Tibial nerve (tissue), 4 donors: ENCODE measurements at regions not wholly inside any gene's neighbourhood (a gene's known extent, or its start where the extent isn't known, plus 50 kb on each side); places are given as distances from the start of the nearest gene placed in this dataset.
"Not testable (repeated sequence)": the region's sequence is repeated elsewhere in the genome, so short reads cannot be mapped to it uniquely, and the experiment has no call there.

Experiments
- DNase-seq, 2 donors: peaks; one replicate each; pipeline ENCODE4 v3.0.0-alpha.2; 2019; ENCODE audit warnings: low spot score in 2 of 2
- H3K27ac ChIP-seq, 4 donors: fragments of 200-600 bp; sonication (generic) in 3 of 4; one replicate each; pipeline ENCODE4 v1.5.1; 2017 to 2019; ENCODE audit warnings: mild to moderate bottlenecking in 1 of 4
- H3K27me3 ChIP-seq, 2 donors: fragments of 200-600 bp; sonication (generic) in 1 of 2; one replicate each; pipeline versions ENCODE4 v1.5.1 to v1.6.0; 2017 to 2019
- H3K36me3 ChIP-seq, 3 donors: fragments of 200-600 bp; sonication (generic); one replicate each; pipeline ENCODE4 v1.5.1; 2018 to 2019
- H3K4me1 ChIP-seq, 4 donors: fragments of 200-600 bp; sonication (generic) in 3 of 4; one replicate each; pipeline ENCODE4 v1.5.1; 2017 to 2019
- H3K4me3 ChIP-seq, 4 donors: fragments of 200-600 bp; sonication (generic) in 3 of 4; one replicate each; pipeline ENCODE4 v1.5.1; 2017 to 2019; ENCODE audit warnings: mild to moderate bottlenecking in 1 of 4, moderate library complexity in 1 of 4
- H3K9me3 ChIP-seq, 4 donors: fragments of 200-600 bp; sonication (generic) in 3 of 4; one replicate each; pipeline ENCODE4 v1.5.1; 2017 to 2019
- EP300 ChIP-seq, 2 donors: sonication (generic); formaldehyde crosslinking; IDR thresholded peaks; one replicate each; pipeline ENCODE4 v1.6.1; 2017; ENCODE audit warnings: antibody characterized with exemption in 2 of 2, mild to moderate bottlenecking in 1 of 2
- POLR2A ChIP-seq, 2 donors: fragments of 450-650 bp; IDR thresholded peaks; one replicate each; pipeline ENCODE4 v1.6.1; 2017; ENCODE audit warnings: antibody characterized with exemption in 2 of 2, mild to moderate bottlenecking in 2 of 2, moderate library complexity in 2 of 2
- WGBS, 2 donors: methylation state at CpG; one replicate each; pipeline ENCODE4 v1.1.5; 2018; 5-methylcytosine and 5-hydroxymethylcytosine counted together
- TF ChIP-seq, protein P1 (sequence below), 5 experiments: fragments of 200-600 bp in 3 of 5; fragments of 450-650 bp in 2 of 5; sonication (generic) in 3 of 5; IDR thresholded peaks; one replicate each; pipeline ENCODE4 v1.5.1; 2016 to 2019; ENCODE audit warnings: antibody characterized with exemption in 5 of 5, mild to moderate bottlenecking in 3 of 5, moderate library complexity in 2 of 5

DNA sequence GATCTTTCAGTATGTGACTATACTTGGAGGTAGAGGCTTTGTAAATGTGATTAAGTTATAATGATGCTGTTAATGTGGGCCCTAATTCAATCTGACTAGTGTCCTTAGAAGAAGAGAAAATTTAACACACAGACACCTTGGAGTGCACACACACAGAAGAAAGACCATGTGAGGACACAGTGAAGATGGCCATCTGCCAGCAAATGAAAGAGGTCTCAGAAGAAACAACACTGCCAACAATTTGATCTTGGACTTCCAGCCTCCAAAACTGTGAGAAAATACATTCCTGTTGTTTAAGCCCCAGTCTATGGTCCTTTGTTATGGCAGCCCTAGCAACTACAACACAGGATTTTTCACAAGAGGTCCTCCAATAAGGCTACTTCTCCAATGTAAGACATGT lies 120.9 kb upstream of the ABCB5 start:
- Histone ChIP-seq H3K36me3 (no peaks in the 10 kb centered on the region), H3K27me3 (no peaks in the 10 kb centered on the region), H3K4me1 (no peaks in the 10 kb centered on the region), H3K4me3 (no peak overlapping the region), H3K27ac (no peak overlapping the region), H3K9me3 (peaks cover 0 to 29% (median 5%) of the 10 kb centered on the region in 4 donors)
- no peak for TF ChIP-seq POLR2A (IDR thresholded peaks at IDR 0.05)
- TF ChIP-seq EP300 (IDR thresholded peaks at IDR 0.05), result no peak
- TF ChIP-seq, protein P1, sequence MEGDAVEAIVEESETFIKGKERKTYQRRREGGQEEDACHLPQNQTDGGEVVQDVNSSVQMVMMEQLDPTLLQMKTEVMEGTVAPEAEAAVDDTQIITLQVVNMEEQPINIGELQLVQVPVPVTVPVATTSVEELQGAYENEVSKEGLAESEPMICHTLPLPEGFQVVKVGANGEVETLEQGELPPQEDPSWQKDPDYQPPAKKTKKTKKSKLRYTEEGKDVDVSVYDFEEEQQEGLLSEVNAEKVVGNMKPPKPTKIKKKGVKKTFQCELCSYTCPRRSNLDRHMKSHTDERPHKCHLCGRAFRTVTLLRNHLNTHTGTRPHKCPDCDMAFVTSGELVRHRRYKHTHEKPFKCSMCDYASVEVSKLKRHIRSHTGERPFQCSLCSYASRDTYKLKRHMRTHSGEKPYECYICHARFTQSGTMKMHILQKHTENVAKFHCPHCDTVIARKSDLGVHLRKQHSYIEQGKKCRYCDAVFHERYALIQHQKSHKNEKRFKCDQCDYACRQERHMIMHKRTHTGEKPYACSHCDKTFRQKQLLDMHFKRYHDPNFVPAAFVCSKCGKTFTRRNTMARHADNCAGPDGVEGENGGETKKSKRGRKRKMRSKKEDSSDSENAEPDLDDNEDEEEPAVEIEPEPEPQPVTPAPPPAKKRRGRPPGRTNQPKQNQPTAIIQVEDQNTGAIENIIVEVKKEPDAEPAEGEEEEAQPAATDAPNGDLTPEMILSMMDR (IDR thresholded peaks at IDR 0.05), result no peak
- no peak for DNase-seq

DNA sequence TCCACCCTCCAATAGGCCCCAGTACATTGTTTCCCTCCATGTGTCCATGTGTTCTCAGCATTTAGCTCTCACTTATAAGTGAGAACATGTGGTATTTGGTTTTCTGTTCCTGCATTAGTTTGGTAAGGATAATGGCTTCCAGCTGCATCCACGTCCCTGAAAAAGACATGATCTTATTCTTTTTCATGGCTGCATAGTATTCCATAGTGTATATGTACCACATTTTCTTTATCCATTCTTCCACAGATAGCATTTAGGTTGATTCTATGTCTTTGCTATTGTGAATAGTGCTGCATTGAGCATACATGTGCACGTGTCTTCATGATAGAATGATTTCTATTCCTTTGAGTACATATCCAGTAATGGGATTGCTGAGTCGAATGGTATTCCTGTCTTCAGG lies 114.0 kb upstream of the ABCB5 start:
- H3K4me1 ChIP-seq, H3K27ac ChIP-seq, DNase-seq, H3K4me3 ChIP-seq, H3K36me3 ChIP-seq, H3K27me3 ChIP-seq: not testable (repeated sequence)
- 86 to 93% methylated on average over 3 of the region's 3 CpGs for WGBS, 2 donors
- peaks cover 0 to 25% (median 7%) of the 10 kb centered on the region in 4 donors for H3K9me3 ChIP-seq

DNA sequence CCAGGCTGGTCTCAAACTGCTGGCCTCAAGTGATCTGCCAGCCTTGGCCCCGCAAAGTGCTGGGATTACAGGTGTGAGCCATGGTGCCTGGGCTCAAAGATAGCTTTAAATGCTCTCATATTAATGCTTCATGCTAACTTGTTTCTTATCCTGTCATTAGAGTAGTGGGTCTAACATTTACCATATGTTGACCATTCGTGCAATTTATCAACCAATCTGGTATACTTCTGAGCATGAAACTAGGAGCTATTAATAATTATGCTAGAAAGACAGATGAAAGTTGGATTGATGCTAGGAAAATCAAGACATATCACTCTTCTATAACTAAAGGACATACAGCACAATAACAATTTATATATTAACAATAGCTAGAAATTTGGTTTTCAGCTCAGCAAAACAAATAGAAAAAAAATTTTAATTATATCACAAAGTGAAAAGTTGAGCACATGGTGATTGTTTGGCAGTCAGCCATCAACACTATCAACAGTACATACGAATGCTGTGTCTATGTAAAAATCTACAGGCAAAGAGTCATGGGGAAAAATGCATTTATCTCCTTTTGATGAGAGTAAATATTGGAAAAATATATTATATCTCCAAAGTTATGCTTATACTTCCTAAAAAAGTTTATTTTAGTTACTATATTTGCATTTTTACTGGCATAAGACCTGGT lies 112.1 kb upstream of the ABCB5 start:
- H3K4me1 ChIP-seq, result no peaks in the 10 kb centered on the region
- no peak for DNase-seq
- no peaks in the 10 kb centered on the region for H3K36me3 ChIP-seq
- no peak for TF ChIP-seq EP300 (IDR thresholded peaks at IDR 0.05)
- TF ChIP-seq, protein P1 (IDR thresholded peaks at IDR 0.05), result no peak
- TF ChIP-seq POLR2A (IDR thresholded peaks at IDR 0.05), result no peak
- H3K27ac ChIP-seq, result no peak overlapping the region
- no peak overlapping the region for H3K4me3 ChIP-seq
- WGBS, 2 donors, result 70 to 75% methylated on average over 3 of the region's 3 CpGs
- peaks cover 0 to 16% (median 7%) of the 10 kb centered on the region in 4 donors for H3K9me3 ChIP-seq
- H3K27me3 ChIP-seq, result no peaks in the 10 kb centered on the region

DNA sequence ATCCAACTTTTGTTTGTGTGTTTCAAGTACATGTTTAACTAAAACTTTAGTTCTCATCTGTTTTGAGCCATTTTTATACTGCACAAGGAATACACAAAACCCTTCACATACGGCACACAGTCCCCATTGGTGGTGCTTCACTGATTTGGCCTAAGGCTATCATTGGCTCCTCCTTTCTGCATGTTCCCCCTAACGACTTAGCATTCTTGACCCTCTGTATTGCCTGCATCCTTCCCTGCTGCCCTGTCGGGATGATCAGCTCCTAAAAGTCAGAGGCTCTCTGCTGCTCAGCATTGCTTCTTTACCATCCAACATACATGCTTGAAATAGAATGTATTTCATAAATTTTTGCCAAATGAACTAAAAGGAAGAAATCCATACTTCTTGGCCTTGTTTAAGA lies 111.4 kb upstream of the ABCB5 start:
- no peak overlapping the region for H3K27ac ChIP-seq
- DNase-seq, result no peak
- H3K36me3 ChIP-seq, result no peaks in the 10 kb centered on the region
- H3K4me1 ChIP-seq, result peaks cover 0 to 4% (median 0%) of the 10 kb centered on the region in 4 donors
- H3K27me3 ChIP-seq, result no peaks in the 10 kb centered on the region
- H3K9me3 ChIP-seq, result peaks cover 0 to 13% (median 4%) of the 10 kb centered on the region in 4 donors
- WGBS, 2 donors, result 49 to 58% methylated on average over 3 of the region's 3 CpGs
- no peak overlapping the region for H3K4me3 ChIP-seq
- TF ChIP-seq POLR2A (IDR thresholded peaks at IDR 0.05) (no peak), EP300 (IDR thresholded peaks at IDR 0.05) (no peak)

DNA sequence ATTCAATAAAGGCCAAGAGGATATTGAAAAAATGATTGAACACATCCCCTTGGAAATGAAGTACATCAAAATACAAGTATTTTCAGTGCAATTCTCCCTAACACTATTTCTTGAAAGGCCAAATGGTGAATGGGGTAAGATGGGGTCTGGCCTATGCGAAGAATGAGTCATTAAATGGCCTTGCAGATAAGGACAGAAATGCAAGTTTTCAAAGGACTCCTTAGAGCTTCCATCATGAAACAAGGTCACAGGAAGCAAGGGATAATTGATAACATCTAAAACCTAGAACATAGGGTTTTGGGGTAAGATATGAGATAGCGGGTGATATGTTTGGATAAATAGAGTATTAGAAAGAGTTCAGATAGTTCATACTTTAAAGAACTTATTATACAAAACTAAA lies 109.3 kb upstream of the ABCB5 start:
- Histone ChIP-seq H3K27ac (no peak overlapping the region), H3K4me3 (no peak overlapping the region), H3K36me3 (no peaks in the 10 kb centered on the region), H3K4me1 (peaks cover 0 to 7% (median 2%) of the 10 kb centered on the region in 4 donors), H3K9me3 (peaks cover 0 to 3% (median under 1%) of the 10 kb centered on the region in 4 donors), H3K27me3 (no peaks in the 10 kb centered on the region)
- no peak for DNase-seq
- no peak for TF ChIP-seq POLR2A (IDR thresholded peaks at IDR 0.05)
- TF ChIP-seq EP300 (IDR thresholded peaks at IDR 0.05), result no peak
- TF ChIP-seq, protein P1 (IDR thresholded peaks at IDR 0.05), result no peak
- WGBS, 2 donors, result 90 to 100% methylated on average over 2 of the region's 2 CpGs

DNA sequence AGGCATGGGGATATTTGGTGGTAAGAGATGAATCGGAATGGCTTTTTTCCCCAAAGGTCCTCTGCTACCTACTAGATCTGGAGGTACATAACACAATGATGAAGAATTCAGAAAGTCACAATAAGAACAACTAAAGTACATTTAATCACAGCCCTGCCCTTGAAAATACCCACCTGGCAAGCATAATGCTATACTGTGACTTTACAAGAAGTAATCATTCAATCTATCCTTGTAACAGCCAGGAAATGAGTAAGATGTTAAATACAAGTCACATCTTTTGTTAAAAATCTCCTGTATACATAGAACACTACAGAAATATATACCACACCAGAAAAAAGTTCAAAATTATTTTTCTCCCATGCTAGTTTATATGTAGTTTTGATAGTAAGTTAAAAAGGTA lies 108.3 kb upstream of the ABCB5 start:
- Histone ChIP-seq H3K36me3 (no peaks in the 10 kb centered on the region), H3K9me3 (no peaks in the 10 kb centered on the region), H3K4me1 (peaks cover 0 to 7% (median 2%) of the 10 kb centered on the region in 4 donors), H3K4me3 (no peak overlapping the region), H3K27me3 (no peaks in the 10 kb centered on the region), H3K27ac (no peak overlapping the region)
- no peak for TF ChIP-seq EP300 (IDR thresholded peaks at IDR 0.05)
- no peak for TF ChIP-seq POLR2A (IDR thresholded peaks at IDR 0.05)
- TF ChIP-seq, protein P1 (IDR thresholded peaks at IDR 0.05), result no peak
- DNase-seq, result no peak
- WGBS, 2 donors, result 97 to 100% methylated on average over 1 of the region's 1 CpG
